PC-9 (cell line): ENCODE measurements at regions not wholly inside any gene's neighbourhood (a gene's known extent, or its start where the extent isn't known, plus 50 kb on each side); places are given as distances from the start of the nearest gene placed in this dataset.

Experiments used
- BruUV-seq: library from RNA; stranded (reverse); fragments of 400-500 nt; replicated peaks from 2 replicates; lab custom pipeline; 2021; lab: Mats Ljungman, UMichigan
- CTCF ChIA-PET: fragments of 300-600 bp; sonication (Branson Sonifier 250); formaldehyde crosslinking; loops from one replicate; lab custom pipeline; 2022; ENCODE audit warnings: antibody characterized with exemption; lab: Charles Lee
- POLR2A ChIA-PET: fragments of 300-600 bp; sonication (Branson Sonifier 250); formaldehyde crosslinking; loops from one replicate; lab custom pipeline; 2022; ENCODE audit warnings: antibody characterized with exemption; ENCODE audit not compliant: unreplicated experiment; lab: Charles Lee
- DNase-seq, 2 experiments: peaks; one replicate each; pipeline versions ENCODE4 v3.0.0 to v3.0.0-alpha.2; 2015 to 2022; ENCODE audit warnings: mixed read lengths in 1 of 2
- H2AFZ ChIP-seq: fragments of 200-600 bp; sonication (generic); 2 replicates; pipeline ENCODE4 v1.8.1; 2017; ENCODE audit warnings: antibody characterized with exemption
- H3F3A ChIP-seq: fragments of 200-600 bp; sonication (generic); 2 replicates; pipeline ENCODE4 v1.8.1; 2017; ENCODE audit warnings: antibody characterized with exemption, mild to moderate bottlenecking, low read depth; ENCODE audit not compliant: insufficient read depth
- H3K27ac ChIP-seq: fragments of 200-600 bp; sonication (generic); 2 replicates; pipeline ENCODE4 v1.6.1; 2016; ENCODE audit warnings: mixed run types
- H3K27me3 ChIP-seq: fragments of 200-600 bp; sonication (generic); 2 replicates; pipeline ENCODE4 v1.6.1; 2016; ENCODE audit warnings: low read depth, mixed run types; ENCODE audit not compliant: insufficient read depth
- H3K36me3 ChIP-seq: fragments of 200-600 bp; sonication (generic); 2 replicates; pipeline ENCODE4 v1.6.1; 2016; ENCODE audit warnings: low read depth, mixed run types
- H3K4me1 ChIP-seq: fragments of 200-600 bp; sonication (generic); replicated peaks from 2 replicates; pipeline ENCODE4 v1.6.1; 2016; ENCODE audit warnings: mixed run types; ENCODE audit not compliant: insufficient read depth
- H3K4me2 ChIP-seq: fragments of 200-600 bp; sonication (generic); 2 replicates; pipeline ENCODE4 v1.6.1; 2017; ENCODE audit warnings: mixed run types
- H3K4me3 ChIP-seq: fragments of 200-600 bp; sonication (generic); 2 replicates; pipeline ENCODE4 v1.6.1; 2016; ENCODE audit warnings: mixed run types
- H3K79me2 ChIP-seq: fragments of 200-600 bp; sonication (generic); 2 replicates; pipeline ENCODE4 v1.6.1; 2017; ENCODE audit warnings: low read depth, mixed run types
- H3K9me2 ChIP-seq: fragments of 200-600 bp; sonication (generic); 2 replicates; pipeline ENCODE4 v1.8.1; 2017; ENCODE audit warnings: mild to moderate bottlenecking; ENCODE audit not compliant: insufficient read depth
- H3K9me3 ChIP-seq: fragments of 200-600 bp; sonication (generic); 2 replicates; pipeline ENCODE4 v1.8.1; 2016; ENCODE audit warnings: low read depth; ENCODE audit not compliant: insufficient read depth
- H4K20me1 ChIP-seq: fragments of 200-600 bp; sonication (generic); 2 replicates; pipeline ENCODE4 v1.8.1; 2017; ENCODE audit not compliant: insufficient read depth
- EZH2 ChIP-seq: fragments of 200-600 bp; sonication (generic); IDR thresholded peaks from 2 replicates; pipeline ENCODE4 v1.8.0; 2017; ENCODE audit warnings: antibody characterized with exemption, low read depth
- intact Hi-C: fragments of 100-400 bp; cut with micrococcal nuclease; formaldehyde crosslinking; loops from one replicate; pipeline ENCODE4 v1.10.0; 2022; ENCODE audit not compliant: unreplicated experiment
- TF ChIP-seq, protein P1 (sequence below): fragments of 200-600 bp; sonication (generic); conservative IDR thresholded peaks from 2 replicates; pipeline ENCODE4 v1.6.1; 2017; ENCODE audit warnings: mixed run types, antibody characterized with exemption, mild to moderate bottlenecking, moderate library complexity

GRCh38 chr7:26930845-26931244, 66.5 kb upstream of the SKAP2 start:
- Histone ChIP-seq H2AFZ (no peak overlapping the region), H3F3A (0 out of 2 replicates have a peak, but pooled peaks cover 6% of the 10 kb centered on the region), H3K79me2 (no peaks in the 10 kb centered on the region), H3K36me3 (no peaks in the 10 kb centered on the region), H3K9me2 (no peaks in the 10 kb centered on the region; the same call in 1 of the 2 replicates), H4K20me1 (no peaks in the 10 kb centered on the region), H3K9me3 (peaks cover 5% of the 10 kb centered on the region; the same call in 1 of the 2 replicates), H3K4me3 (no peak overlapping the region), H3K4me1 (peaks cover 11% of the 10 kb centered on the region; the same call in 1 of the 2 replicates), H3K27ac (no peak overlapping the region), H3K27me3 (no peaks in the 10 kb centered on the region), H3K4me2 (no peak overlapping the region)
- ChIA-PET POLR2A (no interaction called here), CTCF (no interaction called here)
- BruUV-seq, result no TSS peak
- peak in 1 of 2 experiments; percentile 8 for DNase-seq
- intact Hi-C loops, result no loop called here
- TF ChIP-seq, protein P1, sequence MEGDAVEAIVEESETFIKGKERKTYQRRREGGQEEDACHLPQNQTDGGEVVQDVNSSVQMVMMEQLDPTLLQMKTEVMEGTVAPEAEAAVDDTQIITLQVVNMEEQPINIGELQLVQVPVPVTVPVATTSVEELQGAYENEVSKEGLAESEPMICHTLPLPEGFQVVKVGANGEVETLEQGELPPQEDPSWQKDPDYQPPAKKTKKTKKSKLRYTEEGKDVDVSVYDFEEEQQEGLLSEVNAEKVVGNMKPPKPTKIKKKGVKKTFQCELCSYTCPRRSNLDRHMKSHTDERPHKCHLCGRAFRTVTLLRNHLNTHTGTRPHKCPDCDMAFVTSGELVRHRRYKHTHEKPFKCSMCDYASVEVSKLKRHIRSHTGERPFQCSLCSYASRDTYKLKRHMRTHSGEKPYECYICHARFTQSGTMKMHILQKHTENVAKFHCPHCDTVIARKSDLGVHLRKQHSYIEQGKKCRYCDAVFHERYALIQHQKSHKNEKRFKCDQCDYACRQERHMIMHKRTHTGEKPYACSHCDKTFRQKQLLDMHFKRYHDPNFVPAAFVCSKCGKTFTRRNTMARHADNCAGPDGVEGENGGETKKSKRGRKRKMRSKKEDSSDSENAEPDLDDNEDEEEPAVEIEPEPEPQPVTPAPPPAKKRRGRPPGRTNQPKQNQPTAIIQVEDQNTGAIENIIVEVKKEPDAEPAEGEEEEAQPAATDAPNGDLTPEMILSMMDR, result no peak
- TF ChIP-seq EZH2, result no peak

- 0 out of 2 replicates have a peak overlapping the region, but pooled peaks have one; percentile 2 for H3K27ac ChIP-seq
- ChIA-PET POLR2A (interaction anchor here (0.6 kb wide), 1 partner anchor 1212 kb away, joined by 4 read pairs; no protein-coding TSS in a partner anchor), CTCF (no interaction called here)
- no peaks in the 10 kb centered on the region for H4K20me1 ChIP-seq
- H2AFZ ChIP-seq, result no peak overlapping the region
- 0 out of 2 replicates have a peak overlapping the region, but pooled peaks have one; percentile 14 for H3K4me2 ChIP-seq
- H3K4me3 ChIP-seq, result no peak overlapping the region
- H3K9me3 ChIP-seq, result peaks cover 3% of the 10 kb centered on the region; the same call in 1 of the 2 replicates
- H3F3A ChIP-seq, result 0 out of 2 replicates have a peak, but pooled peaks cover 6% of the 10 kb centered on the region
- H3K79me2 ChIP-seq, result no peaks in the 10 kb centered on the region
- no peaks in the 10 kb centered on the region for H3K36me3 ChIP-seq
- peaks cover 11% of the 10 kb centered on the region; the same call in 1 of the 2 replicates for H3K4me1 ChIP-seq
- no TSS peak for BruUV-seq
- no peaks in the 10 kb centered on the region for H3K27me3 ChIP-seq
- TF ChIP-seq EZH2, result no peak
- TF ChIP-seq, protein P1, result no peak
- no peaks in the 10 kb centered on the region; the same call in 1 of the 2 replicates for H3K9me2 ChIP-seq
- intact Hi-C loops, result no loop called here
- peak in 1 of 2 experiments; percentile 69 for DNase-seq
Observed at GRCh38 chr7:26930201-26930600, 65.8 kb upstream of the SKAP2 start.

DNA sequence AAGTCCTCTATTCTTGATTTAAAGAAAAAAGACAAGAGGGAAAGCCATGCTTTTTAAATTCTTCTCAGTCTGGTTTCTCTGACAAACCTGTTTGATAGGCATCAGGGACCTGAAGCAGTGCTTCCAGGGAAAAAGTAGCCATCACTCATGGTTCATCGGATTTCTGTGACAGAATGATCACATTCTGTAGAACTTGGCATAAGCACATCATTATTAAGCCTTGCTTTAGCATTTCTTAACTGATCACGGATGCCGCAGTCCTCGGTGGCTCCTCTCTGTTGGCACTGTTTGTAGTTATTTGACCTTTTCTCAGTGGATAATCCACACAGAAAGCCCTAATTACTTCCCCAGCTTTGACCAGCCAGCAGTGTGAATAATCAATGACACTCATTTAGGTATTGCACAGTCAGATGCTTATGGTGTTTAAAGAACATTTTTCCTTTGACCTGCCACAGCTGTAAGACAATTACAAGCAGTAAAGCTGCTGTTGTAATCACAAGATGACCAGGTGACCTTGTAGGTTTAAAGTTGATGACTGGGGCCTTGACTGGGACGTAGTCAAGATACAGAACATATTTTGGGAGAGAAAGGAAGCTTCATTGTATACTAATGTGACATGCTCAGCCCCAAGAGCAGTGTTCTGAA, 64.4 kb upstream of the SKAP2 start:
- H2AFZ ChIP-seq, result no peak overlapping the region
- intact Hi-C loops, result no loop called here
- 0 out of 2 replicates have a peak, but pooled peaks cover 6% of the 10 kb centered on the region for H3F3A ChIP-seq
- ChIA-PET POLR2A (no interaction called here), CTCF (no interaction called here)
- no peak overlapping the region for H3K4me2 ChIP-seq
- no peaks in the 10 kb centered on the region for H3K9me3 ChIP-seq
- no TSS peak for BruUV-seq
- H4K20me1 ChIP-seq, result no peaks in the 10 kb centered on the region
- H3K4me1 ChIP-seq, result peaks cover 11% of the 10 kb centered on the region; the same call in 1 of the 2 replicates
- H3K79me2 ChIP-seq, result no peaks in the 10 kb centered on the region
- no peak for TF ChIP-seq EZH2
- TF ChIP-seq, protein P1, result no peak
- H3K27me3 ChIP-seq, result no peaks in the 10 kb centered on the region
- H3K9me2 ChIP-seq, result no peaks in the 10 kb centered on the region; the same call in 1 of the 2 replicates
- peak in 1 of 2 experiments; percentile 34 for DNase-seq
- no peaks in the 10 kb centered on the region for H3K36me3 ChIP-seq
- no peak overlapping the region for H3K4me3 ChIP-seq
- no peak overlapping the region for H3K27ac ChIP-seq
